ENCODE measurements at regions not wholly inside any gene's neighbourhood (a gene's known extent, or its start where the extent isn't known, plus 50 kb on each side); places are given as distances from the start of the nearest gene placed in this dataset.
"Not testable (repeated sequence)": the region's sequence is repeated elsewhere in the genome, so short reads cannot be mapped to it uniquely, and the experiment has no call there.

DNA sequence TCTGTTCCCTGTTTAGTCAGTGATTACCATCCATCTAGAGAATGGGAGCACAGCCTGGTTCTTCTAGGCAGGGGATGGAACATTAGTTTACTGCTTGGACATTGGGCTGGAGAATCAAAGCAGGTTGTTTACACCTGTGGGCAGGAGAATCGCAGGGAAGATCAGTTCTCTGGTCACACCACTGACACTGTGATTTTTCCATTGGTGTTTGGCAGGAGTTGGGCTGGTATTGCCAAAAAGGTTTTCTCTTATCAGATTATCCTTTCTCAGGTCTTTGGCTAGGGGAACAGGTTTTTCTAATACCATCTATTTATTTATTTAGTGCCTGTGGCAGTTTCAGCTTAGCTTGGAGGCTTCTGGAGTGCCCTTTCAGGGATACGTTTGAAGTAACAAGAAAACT is 219.3 kb upstream of the GRIN3A start:
- DNase-seq (ENCODE audit: insufficient read length, low spot score) (no peak), FAIRE-seq (no peak)
- TF ChIP-seq TAF1 (IDR thresholded peaks at IDR 0.05; ENCODE audit: low read depth, low read length) (no peak), POU2F2 (IDR thresholded peaks at IDR 0.05; ENCODE audit: low read depth, low read length) (no peak), POLR2A (IDR thresholded peaks at IDR 0.05; ENCODE audit: low read depth, low read length) (no peak), PAX5 (IDR thresholded peaks at IDR 0.05; ENCODE audit: insufficient read depth, low read length, severe bottlenecking) (no peak), SPI1 (IDR thresholded peaks at IDR 0.05; ENCODE audit: low read depth, low read length) (no peak), POLR2AphosphoS5 (IDR thresholded peaks at IDR 0.05; ENCODE audit: low read depth, low read length) (no peak)

DNA sequence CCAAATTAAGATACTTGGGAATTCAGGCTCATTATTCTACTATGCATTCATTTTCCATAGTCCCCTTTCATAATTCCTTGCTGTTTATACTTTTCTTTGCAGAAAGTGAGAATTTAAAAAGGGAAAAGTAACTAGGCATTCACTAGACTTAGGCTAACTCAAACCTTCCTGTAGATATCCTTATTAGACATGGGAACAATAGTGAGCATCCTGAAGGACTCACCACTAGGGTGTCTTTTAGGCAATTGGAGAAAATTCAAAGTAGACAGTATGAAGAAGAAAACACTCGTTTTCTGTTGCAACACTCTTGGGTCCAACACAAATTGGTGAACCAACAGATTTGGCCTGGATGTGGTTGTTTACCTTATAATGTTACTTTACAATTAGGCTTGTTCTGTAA is 213.2 kb upstream of the GRIN3A start:
- DNase-seq (ENCODE audit: insufficient read length, low spot score) (no peak), FAIRE-seq (no peak)
- TF ChIP-seq PAX5 (IDR thresholded peaks at IDR 0.05; ENCODE audit: insufficient read depth, low read length, severe bottlenecking) (no peak), POU2F2 (IDR thresholded peaks at IDR 0.05; ENCODE audit: low read depth, low read length) (no peak), POLR2A (IDR thresholded peaks at IDR 0.05; ENCODE audit: low read depth, low read length) (no peak), POLR2AphosphoS5 (IDR thresholded peaks at IDR 0.05; ENCODE audit: low read depth, low read length) (no peak), TAF1 (IDR thresholded peaks at IDR 0.05; ENCODE audit: low read depth, low read length) (no peak), SPI1 (IDR thresholded peaks at IDR 0.05; ENCODE audit: low read depth, low read length) (no peak)

DNA sequence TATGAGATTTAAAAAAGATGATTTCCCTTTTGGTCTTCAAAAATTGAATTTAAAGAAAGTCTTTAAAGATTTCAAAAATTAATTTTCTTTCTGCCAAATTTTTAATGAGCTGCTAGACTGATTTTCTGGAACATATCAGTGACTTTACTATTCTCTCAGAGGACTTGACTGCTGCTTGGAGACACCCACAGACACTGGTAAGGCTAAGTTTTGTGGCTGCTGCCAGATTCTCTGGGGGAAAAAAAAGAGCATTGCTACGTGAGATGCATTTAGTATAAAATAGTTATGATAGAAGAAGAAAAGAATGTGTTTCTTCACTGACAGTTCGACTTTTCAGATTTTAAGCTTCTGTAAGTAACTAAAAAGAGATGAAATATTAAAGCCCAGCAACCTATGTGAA is 193.3 kb upstream of the GRIN3A start:
- TF ChIP-seq TAF1 (IDR thresholded peaks at IDR 0.05; ENCODE audit: low read depth, low read length) = no peak
- TF ChIP-seq POU2F2 (IDR thresholded peaks at IDR 0.05; ENCODE audit: low read depth, low read length) = no peak
- TF ChIP-seq POLR2AphosphoS5 (IDR thresholded peaks at IDR 0.05; ENCODE audit: low read depth, low read length) = no peak
- TF ChIP-seq POLR2A (IDR thresholded peaks at IDR 0.05; ENCODE audit: low read depth, low read length) = no peak
- TF ChIP-seq PAX5 (IDR thresholded peaks at IDR 0.05; ENCODE audit: insufficient read depth, low read length, severe bottlenecking) = no peak
- TF ChIP-seq SPI1 (IDR thresholded peaks at IDR 0.05; ENCODE audit: low read depth, low read length) = no peak
- FAIRE-seq (no peak), DNase-seq (ENCODE audit: insufficient read length, low spot score) (no peak)

DNA sequence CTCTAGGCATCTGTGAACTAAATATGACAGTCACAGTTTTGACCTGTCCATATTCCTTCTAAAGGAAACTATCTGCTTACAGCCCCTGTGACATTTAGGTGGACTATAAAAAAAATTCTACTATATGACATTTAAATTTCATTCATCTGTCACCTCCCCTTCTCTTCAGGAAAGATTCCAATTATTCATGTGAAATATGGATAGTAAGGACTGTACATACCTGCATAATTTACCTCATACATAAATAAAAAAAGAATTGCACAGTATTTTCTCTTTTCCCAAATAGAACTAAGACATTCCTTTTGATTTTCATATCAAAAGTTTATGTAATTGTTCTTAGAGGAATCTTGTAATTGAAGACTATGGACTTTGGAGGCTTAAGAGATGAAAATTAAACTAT is 192.3 kb upstream of the GRIN3A start:
- DNase-seq (ENCODE audit: insufficient read length, low spot score) (no peak), FAIRE-seq (no peak)
- TF ChIP-seq POLR2AphosphoS5 (IDR thresholded peaks at IDR 0.05; ENCODE audit: low read depth, low read length) (no peak), SPI1 (IDR thresholded peaks at IDR 0.05; ENCODE audit: low read depth, low read length) (no peak), POLR2A (IDR thresholded peaks at IDR 0.05; ENCODE audit: low read depth, low read length) (no peak), POU2F2 (IDR thresholded peaks at IDR 0.05; ENCODE audit: low read depth, low read length) (no peak)

DNA sequence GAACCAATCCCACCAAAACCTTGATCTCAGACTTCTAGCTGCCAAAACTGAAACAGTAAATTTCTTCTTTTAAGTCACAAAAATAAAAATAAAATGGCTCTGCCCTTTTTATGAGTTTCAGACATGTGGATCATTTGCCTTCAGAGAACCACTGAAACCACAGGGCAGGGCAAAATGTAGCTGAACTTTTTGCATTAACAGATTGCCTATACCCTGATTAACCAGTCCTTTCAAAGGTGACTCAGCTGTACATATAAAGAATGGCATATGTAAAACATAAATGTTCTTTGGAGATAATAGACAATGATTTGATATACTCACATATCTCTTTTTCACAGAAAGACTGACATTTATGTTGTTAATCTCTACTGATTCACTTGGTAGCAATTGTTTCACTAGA is 187.1 kb upstream of the GRIN3A start:
- FAIRE-seq = no peak
- no peak for DNase-seq (ENCODE audit: insufficient read length, low spot score)
- no peak for TF ChIP-seq POLR2A (IDR thresholded peaks at IDR 0.05; ENCODE audit: low read depth, low read length)
- TF ChIP-seq PAX5 (IDR thresholded peaks at IDR 0.05; ENCODE audit: insufficient read depth, low read length, severe bottlenecking) = no peak
- TF ChIP-seq POU2F2 (IDR thresholded peaks at IDR 0.05; ENCODE audit: low read depth, low read length) = no peak
- TF ChIP-seq POLR2AphosphoS5 (IDR thresholded peaks at IDR 0.05; ENCODE audit: low read depth, low read length) = no peak
- no peak for TF ChIP-seq SPI1 (IDR thresholded peaks at IDR 0.05; ENCODE audit: low read depth, low read length)
- no peak for TF ChIP-seq TAF1 (IDR thresholded peaks at IDR 0.05; ENCODE audit: low read depth, low read length)

DNA sequence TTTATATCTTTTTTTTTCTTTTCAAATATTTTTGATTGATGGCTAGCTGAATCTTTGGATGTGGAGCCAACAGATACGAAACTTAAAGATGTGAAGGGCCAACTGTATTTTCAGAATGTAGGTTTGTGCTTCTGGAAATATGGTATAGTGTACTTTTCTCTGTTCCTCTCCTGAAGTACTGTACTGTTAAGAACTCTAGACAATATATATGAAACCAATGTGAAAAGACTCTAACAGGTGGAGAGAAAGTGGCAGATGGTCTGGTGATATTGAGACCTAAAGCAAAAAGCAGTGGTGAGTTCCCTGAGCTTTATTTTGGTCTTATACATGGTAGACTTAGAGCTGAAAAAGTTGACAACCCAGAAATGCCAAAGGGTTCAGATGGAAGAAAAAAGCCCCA is 185.0 kb upstream of the GRIN3A start:
- no peak for FAIRE-seq
- no peak for DNase-seq (ENCODE audit: insufficient read length, low spot score)
- TF ChIP-seq POLR2A (IDR thresholded peaks at IDR 0.05; ENCODE audit: low read depth, low read length) = no peak
- TF ChIP-seq POU2F2 (IDR thresholded peaks at IDR 0.05; ENCODE audit: low read depth, low read length) = no peak
- TF ChIP-seq TAF1 (IDR thresholded peaks at IDR 0.05; ENCODE audit: low read depth, low read length) = no peak
- TF ChIP-seq POLR2AphosphoS5 (IDR thresholded peaks at IDR 0.05; ENCODE audit: low read depth, low read length) = no peak
- TF ChIP-seq SPI1 (IDR thresholded peaks at IDR 0.05; ENCODE audit: low read depth, low read length) = no peak
- no peak for TF ChIP-seq PAX5 (IDR thresholded peaks at IDR 0.05; ENCODE audit: insufficient read depth, low read length, severe bottlenecking)

DNA sequence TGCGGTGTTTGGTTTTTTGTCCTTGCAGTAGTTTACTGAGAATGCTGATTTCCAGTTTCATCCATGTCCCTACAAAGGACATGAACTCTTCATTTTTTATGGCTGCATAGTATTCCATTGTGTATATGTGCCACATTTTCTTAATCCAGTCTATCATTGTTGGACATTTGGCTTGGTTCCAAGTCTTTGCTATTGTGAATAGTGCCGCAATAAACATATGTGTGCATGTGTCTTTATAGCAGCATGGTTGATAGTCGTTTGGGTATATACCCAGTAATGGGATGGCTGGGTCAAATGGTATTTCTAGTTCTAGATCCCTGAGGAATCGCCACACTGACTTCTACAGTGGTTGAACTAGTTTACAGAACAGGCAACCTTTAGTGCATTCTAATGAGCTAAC is 178.5 kb upstream of the GRIN3A start:
- FAIRE-seq; DNase-seq (ENCODE audit: insufficient read length, low spot score): not testable (repeated sequence)

DNA sequence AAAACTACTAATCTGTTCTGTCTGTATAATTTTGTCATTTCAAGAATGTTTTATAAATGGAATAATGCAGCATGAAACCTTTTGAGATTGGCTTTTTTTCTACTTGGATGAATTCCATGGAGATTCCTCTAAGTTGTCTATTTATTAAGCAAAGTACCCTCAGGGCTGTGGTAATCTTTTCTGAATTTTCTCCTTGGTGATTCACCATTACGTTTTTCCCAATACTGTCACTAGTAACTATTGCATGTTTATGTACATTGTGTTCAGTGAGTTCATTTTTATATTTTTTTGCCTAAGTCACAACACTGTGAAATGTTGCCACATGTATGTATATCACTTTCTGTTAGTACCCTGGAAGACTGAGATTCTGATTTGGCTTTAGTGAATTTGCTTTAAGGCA is 177.0 kb upstream of the GRIN3A start:
- no peak for TF ChIP-seq POLR2A (IDR thresholded peaks at IDR 0.05; ENCODE audit: low read depth, low read length)
- TF ChIP-seq SPI1 (IDR thresholded peaks at IDR 0.05; ENCODE audit: low read depth, low read length) = no peak
- TF ChIP-seq TAF1 (IDR thresholded peaks at IDR 0.05; ENCODE audit: low read depth, low read length) = no peak
- no peak for TF ChIP-seq PAX5 (IDR thresholded peaks at IDR 0.05; ENCODE audit: insufficient read depth, low read length, severe bottlenecking)
- TF ChIP-seq POU2F2 (IDR thresholded peaks at IDR 0.05; ENCODE audit: low read depth, low read length) = no peak
- no peak for TF ChIP-seq POLR2AphosphoS5 (IDR thresholded peaks at IDR 0.05; ENCODE audit: low read depth, low read length)
- FAIRE-seq = no peak
- DNase-seq (ENCODE audit: insufficient read length, low spot score) = no peak

DNA sequence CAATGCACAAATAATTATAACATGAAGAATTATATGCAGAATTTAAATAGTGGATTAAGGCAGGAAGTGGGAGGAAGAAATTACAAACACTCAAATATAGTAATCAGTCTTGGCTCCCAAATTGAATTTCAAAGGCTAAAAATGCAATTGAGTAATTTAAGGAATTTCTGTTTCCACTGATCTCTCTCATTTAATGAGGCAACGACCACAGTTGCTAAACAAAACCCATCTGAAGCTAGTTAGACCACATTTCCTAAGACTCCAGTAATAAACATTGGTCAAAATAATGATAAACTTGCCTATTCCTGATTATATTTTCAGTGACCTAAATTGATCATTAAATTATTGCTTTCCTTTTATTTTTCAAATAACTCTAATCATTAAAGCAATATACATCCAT is 174.3 kb upstream of the GRIN3A start:
- DNase-seq (ENCODE audit: insufficient read length, low spot score) (no peak), FAIRE-seq (no peak)
- TF ChIP-seq POLR2AphosphoS5 (IDR thresholded peaks at IDR 0.05; ENCODE audit: low read depth, low read length) (no peak), POU2F2 (IDR thresholded peaks at IDR 0.05; ENCODE audit: low read depth, low read length) (no peak), SPI1 (IDR thresholded peaks at IDR 0.05; ENCODE audit: low read depth, low read length) (no peak), PAX5 (IDR thresholded peaks at IDR 0.05; ENCODE audit: insufficient read depth, low read length, severe bottlenecking) (no peak), TAF1 (IDR thresholded peaks at IDR 0.05; ENCODE audit: low read depth, low read length) (no peak), POLR2A (IDR thresholded peaks at IDR 0.05; ENCODE audit: low read depth, low read length) (no peak)

DNA sequence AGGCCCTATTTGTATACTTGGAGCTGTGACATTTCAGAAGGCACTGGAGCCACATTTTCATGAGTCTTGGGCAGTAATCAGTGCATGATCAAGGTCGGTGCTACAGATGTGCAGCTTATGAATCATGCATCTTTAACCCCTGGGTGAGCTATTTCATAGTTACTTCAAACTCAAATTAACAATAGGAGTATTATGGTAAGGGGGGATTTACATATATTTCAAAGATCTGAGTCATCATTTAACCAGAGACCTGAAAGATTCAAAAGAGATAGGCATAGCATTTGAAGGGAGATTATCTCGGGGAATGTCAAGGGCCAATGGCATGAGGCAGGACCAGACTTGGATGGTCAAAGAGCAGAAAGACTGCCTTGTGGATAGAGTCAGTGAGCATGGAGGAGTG is 169.0 kb upstream of the GRIN3A start:
- FAIRE-seq (no peak), DNase-seq (ENCODE audit: insufficient read length, low spot score) (no peak)
- TF ChIP-seq POLR2A (IDR thresholded peaks at IDR 0.05; ENCODE audit: low read depth, low read length) = no peak
- no peak for TF ChIP-seq TAF1 (IDR thresholded peaks at IDR 0.05; ENCODE audit: low read depth, low read length)
- no peak for TF ChIP-seq SPI1 (IDR thresholded peaks at IDR 0.05; ENCODE audit: low read depth, low read length)
- no peak for TF ChIP-seq PAX5 (IDR thresholded peaks at IDR 0.05; ENCODE audit: insufficient read depth, low read length, severe bottlenecking)
- no peak for TF ChIP-seq POLR2AphosphoS5 (IDR thresholded peaks at IDR 0.05; ENCODE audit: low read depth, low read length)
- TF ChIP-seq POU2F2 (IDR thresholded peaks at IDR 0.05; ENCODE audit: low read depth, low read length) = no peak

All from GM12891 (cell line).